Lower leg skin (tissue), 4 donors: ENCODE measurements at regions not wholly inside any gene's neighbourhood (a gene's known extent, or its start where the extent isn't known, plus 50 kb on each side); places are given as distances from the start of the nearest gene placed in this dataset.

Experiments used
- DNase-seq, 2 donors: peaks; one replicate each; pipeline ENCODE4 v3.0.0-alpha.2; 2019; ENCODE audit warnings: low spot score in 2 of 2
- H3K4me3 ChIP-seq: fragments of 200-600 bp; sonication (generic); 2 replicates; pipeline ENCODE4 v1.5.1; 2017; ENCODE audit warnings: mild to moderate bottlenecking, low read depth; ENCODE audit not compliant: poor library complexity, severe bottlenecking
- POLR2A ChIP-seq, 2 donors: fragments of 450-650 bp; IDR thresholded peaks; one replicate each; pipeline ENCODE4 v1.6.1; 2016 to 2017; ENCODE audit warnings: antibody characterized with exemption in 2 of 2, mild to moderate bottlenecking in 1 of 2, moderate library complexity in 1 of 2
- WGBS, 2 donors: methylation state at CpG; one replicate each; pipeline ENCODE4 v1.1.5; 2018; 5-methylcytosine and 5-hydroxymethylcytosine counted together
- intact Hi-C: fragments of 100-400 bp; cut with DNase I; formaldehyde crosslinking; loops from one replicate; pipeline ENCODE4 v1.15.0; 2023; ENCODE audit warnings: low total_unique reads
- TF ChIP-seq, protein P1 (sequence below), 3 donors: fragments of 450-650 bp; IDR thresholded peaks; one replicate each; pipeline ENCODE4 v1.5.1; 2016; ENCODE audit warnings: antibody characterized with exemption in 3 of 3, mild to moderate bottlenecking in 3 of 3, moderate library complexity in 2 of 3

DNA sequence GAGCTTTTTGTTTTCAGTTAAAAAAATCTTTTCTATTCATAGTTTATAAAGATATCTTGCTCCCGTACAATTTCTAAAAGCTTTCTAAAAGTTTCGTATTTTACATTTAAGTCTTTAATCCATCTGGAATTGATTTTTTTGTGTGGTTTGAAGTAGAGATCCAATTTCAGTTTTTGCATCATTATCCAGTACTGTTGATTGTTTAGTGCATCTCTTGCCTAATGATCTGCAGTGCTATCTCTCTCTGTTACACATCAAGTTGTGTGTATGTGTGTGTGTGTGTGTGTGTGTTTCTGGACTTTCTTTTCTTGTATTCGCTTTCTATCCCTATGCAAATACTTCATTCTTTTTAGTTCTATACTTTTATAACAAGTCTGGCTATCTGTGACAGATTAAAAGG, 605.8 kb upstream of the DPPA4 start:
- TF ChIP-seq, protein P1, sequence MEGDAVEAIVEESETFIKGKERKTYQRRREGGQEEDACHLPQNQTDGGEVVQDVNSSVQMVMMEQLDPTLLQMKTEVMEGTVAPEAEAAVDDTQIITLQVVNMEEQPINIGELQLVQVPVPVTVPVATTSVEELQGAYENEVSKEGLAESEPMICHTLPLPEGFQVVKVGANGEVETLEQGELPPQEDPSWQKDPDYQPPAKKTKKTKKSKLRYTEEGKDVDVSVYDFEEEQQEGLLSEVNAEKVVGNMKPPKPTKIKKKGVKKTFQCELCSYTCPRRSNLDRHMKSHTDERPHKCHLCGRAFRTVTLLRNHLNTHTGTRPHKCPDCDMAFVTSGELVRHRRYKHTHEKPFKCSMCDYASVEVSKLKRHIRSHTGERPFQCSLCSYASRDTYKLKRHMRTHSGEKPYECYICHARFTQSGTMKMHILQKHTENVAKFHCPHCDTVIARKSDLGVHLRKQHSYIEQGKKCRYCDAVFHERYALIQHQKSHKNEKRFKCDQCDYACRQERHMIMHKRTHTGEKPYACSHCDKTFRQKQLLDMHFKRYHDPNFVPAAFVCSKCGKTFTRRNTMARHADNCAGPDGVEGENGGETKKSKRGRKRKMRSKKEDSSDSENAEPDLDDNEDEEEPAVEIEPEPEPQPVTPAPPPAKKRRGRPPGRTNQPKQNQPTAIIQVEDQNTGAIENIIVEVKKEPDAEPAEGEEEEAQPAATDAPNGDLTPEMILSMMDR (IDR thresholded peaks at IDR 0.05) = no peak
- TF ChIP-seq POLR2A (IDR thresholded peaks at IDR 0.05) = no peak
- H3K4me3 ChIP-seq = no peak overlapping the region
- DNase-seq = no peak
- intact Hi-C loops = no loop called here
- WGBS, 2 donors = 66 to 73% methylated on average over 3 of the region's 3 CpGs

- no peak for TF ChIP-seq POLR2A (IDR thresholded peaks at IDR 0.05)
- TF ChIP-seq, protein P1 (IDR thresholded peaks at IDR 0.05) = no peak
- 51 to 57% methylated on average over 5 of the region's 5 CpGs for WGBS, 2 donors
Observed at GRCh38 chr3:109944836-109945235, 607.5 kb upstream of the DPPA4 start.

GRCh38 chr3:109952924-109953323, 615.6 kb upstream of the DPPA4 start:
- TF ChIP-seq, protein P1 (IDR thresholded peaks at IDR 0.05) = no peak
- TF ChIP-seq POLR2A (IDR thresholded peaks at IDR 0.05) = no peak
- 77 to 89% methylated on average over 2 of the region's 2 CpGs for WGBS, 2 donors
- intact Hi-C loops = no loop called here
- no peak overlapping the region for H3K4me3 ChIP-seq
- DNase-seq = no peak

More at GRCh38 chr3:109944836-109945235, 607.5 kb upstream of the DPPA4 start:
- DNase-seq = no peak
- intact Hi-C loops = no loop called here
- H3K4me3 ChIP-seq = no peak overlapping the region

GRCh38 chr3:109963831-109964230, 626.5 kb upstream of the DPPA4 start:
- intact Hi-C loops = no loop called here
- WGBS, 2 donors = 59 to 67% methylated on average over 4 of the region's 4 CpGs
- no peak for DNase-seq
- no peak overlapping the region for H3K4me3 ChIP-seq
- TF ChIP-seq POLR2A (IDR thresholded peaks at IDR 0.05) = no peak
- TF ChIP-seq, protein P1 (IDR thresholded peaks at IDR 0.05) = no peak

DNA sequence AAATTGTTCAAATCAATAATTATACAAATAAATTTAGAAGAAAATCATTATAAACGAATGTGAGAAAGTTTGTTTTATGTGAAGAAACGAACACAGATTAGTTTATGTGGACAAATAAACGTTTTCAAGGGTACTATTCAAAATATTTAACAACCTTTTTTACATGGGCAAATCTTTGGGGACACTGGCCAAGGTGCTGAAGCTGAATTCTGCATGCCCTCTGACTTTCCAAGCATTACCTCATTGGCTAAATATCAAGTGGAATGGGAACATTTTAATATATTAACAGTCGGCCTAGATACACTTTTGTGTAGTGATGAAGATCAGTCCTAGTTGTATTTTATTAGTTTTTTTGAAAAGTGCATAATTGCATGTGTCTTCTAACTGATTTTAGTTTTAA, 636.4 kb upstream of the DPPA4 start:
- TF ChIP-seq POLR2A (IDR thresholded peaks at IDR 0.05) = no peak
- TF ChIP-seq, protein P1 (IDR thresholded peaks at IDR 0.05) = no peak
- H3K4me3 ChIP-seq = no peak overlapping the region
- DNase-seq = no peak
- intact Hi-C loops = no loop called here
- WGBS, 2 donors = 37 to 39% methylated on average over 4 of the region's 4 CpGs

- 64 to 77% methylated on average over 4 of the region's 4 CpGs for WGBS, 2 donors
- TF ChIP-seq POLR2A (IDR thresholded peaks at IDR 0.05) = no peak
- TF ChIP-seq, protein P1 (IDR thresholded peaks at IDR 0.05) = no peak
- DNase-seq = no peak
Observed at GRCh38 chr3:109977897-109978296, 640.6 kb upstream of the DPPA4 start.

More at GRCh38 chr3:109977897-109978296, 640.6 kb upstream of the DPPA4 start:
- no peak overlapping the region for H3K4me3 ChIP-seq
- intact Hi-C loops = no loop called here
